Vagina (tissue), 2 donors: ENCODE measurements at regions not wholly inside any gene's neighbourhood (a gene's known extent, or its start where the extent isn't known, plus 50 kb on each side); places are given as distances from the start of the nearest gene placed in this dataset.

Experiments used
- DNase-seq, 2 donors: peaks; one replicate each; pipeline ENCODE4 v3.0.0-alpha.2; 2017; ENCODE audit errors: extremely low spot score in 2 of 2
- H3K27ac ChIP-seq: fragments of 200-600 bp; sonication (generic); one replicate; pipeline ENCODE4 v1.5.1; 2019
- H3K27me3 ChIP-seq: fragments of 200-600 bp; sonication (generic); one replicate; pipeline ENCODE4 v1.5.1; 2019
- H3K36me3 ChIP-seq, 2 donors: fragments of 200-600 bp; sonication (generic); one replicate each; pipeline ENCODE4 v1.5.1; 2017 to 2019
- H3K4me1 ChIP-seq: fragments of 200-600 bp; sonication (generic); one replicate; pipeline ENCODE4 v1.5.1; 2019
- H3K4me3 ChIP-seq, 2 donors: fragments of 200-600 bp; sonication (generic); 1 replicate in 1 of 2; 2 replicates in 1 of 2; pipeline ENCODE4 v1.5.1; 2016 to 2019
- H3K9me3 ChIP-seq: fragments of 200-600 bp; sonication (generic); one replicate; pipeline ENCODE4 v1.5.1; 2019
- CTCF ChIP-seq, 3 experiments: fragments of 450-650 bp in 2 of 3; fragments of 200-600 bp in 1 of 3; sonication (generic) in 1 of 3; IDR thresholded peaks; one replicate each; pipeline ENCODE4 v1.5.1; 2017 to 2019; ENCODE audit warnings: antibody characterized with exemption in 3 of 3, mild to moderate bottlenecking in 2 of 3, moderate library complexity in 2 of 3
- POLR2A ChIP-seq, 2 donors: fragments of 450-650 bp; IDR thresholded peaks; one replicate each; pipeline ENCODE4 v1.6.1; 2017; ENCODE audit warnings: antibody characterized with exemption in 2 of 2, mild to moderate bottlenecking in 2 of 2, moderate library complexity in 2 of 2
- POLR2AphosphoS5 ChIP-seq, 2 donors: sonication (generic); formaldehyde crosslinking; IDR thresholded peaks; one replicate each; pipeline ENCODE4 v1.9.0; 2017; ENCODE audit warnings: antibody characterized with exemption in 2 of 2, mild to moderate bottlenecking in 2 of 2, low read depth in 1 of 2; ENCODE audit not compliant: insufficient read depth in 1 of 2
- intact Hi-C: fragments of 100-400 bp; cut with DNase I; formaldehyde crosslinking; loops from one replicate; pipeline ENCODE4 v1.15.1; 2023

- H3K4me1 ChIP-seq, result no peaks in the 10 kb centered on the region
- H3K9me3 ChIP-seq, result no peaks in the 10 kb centered on the region
- no peak overlapping the region for H3K27ac ChIP-seq
- no peak overlapping the region for H3K4me3 ChIP-seq
- no peak for TF ChIP-seq POLR2AphosphoS5 (IDR thresholded peaks at IDR 0.05; ENCODE audit: insufficient read depth in 1 of 2, low read depth in 1 of 2)
- TF ChIP-seq CTCF (IDR thresholded peaks at IDR 0.05), result no peak
- TF ChIP-seq POLR2A (IDR thresholded peaks at IDR 0.05), result no peak
- no peak for DNase-seq
- no peaks in the 10 kb centered on the region for H3K27me3 ChIP-seq
- intact Hi-C loops, result no loop called here
- H3K36me3 ChIP-seq, result no peaks in the 10 kb centered on the region
Measured at GRCh38 chr12:77122236-77122635, 56.9 kb upstream of the E2F7 start.

DNA sequence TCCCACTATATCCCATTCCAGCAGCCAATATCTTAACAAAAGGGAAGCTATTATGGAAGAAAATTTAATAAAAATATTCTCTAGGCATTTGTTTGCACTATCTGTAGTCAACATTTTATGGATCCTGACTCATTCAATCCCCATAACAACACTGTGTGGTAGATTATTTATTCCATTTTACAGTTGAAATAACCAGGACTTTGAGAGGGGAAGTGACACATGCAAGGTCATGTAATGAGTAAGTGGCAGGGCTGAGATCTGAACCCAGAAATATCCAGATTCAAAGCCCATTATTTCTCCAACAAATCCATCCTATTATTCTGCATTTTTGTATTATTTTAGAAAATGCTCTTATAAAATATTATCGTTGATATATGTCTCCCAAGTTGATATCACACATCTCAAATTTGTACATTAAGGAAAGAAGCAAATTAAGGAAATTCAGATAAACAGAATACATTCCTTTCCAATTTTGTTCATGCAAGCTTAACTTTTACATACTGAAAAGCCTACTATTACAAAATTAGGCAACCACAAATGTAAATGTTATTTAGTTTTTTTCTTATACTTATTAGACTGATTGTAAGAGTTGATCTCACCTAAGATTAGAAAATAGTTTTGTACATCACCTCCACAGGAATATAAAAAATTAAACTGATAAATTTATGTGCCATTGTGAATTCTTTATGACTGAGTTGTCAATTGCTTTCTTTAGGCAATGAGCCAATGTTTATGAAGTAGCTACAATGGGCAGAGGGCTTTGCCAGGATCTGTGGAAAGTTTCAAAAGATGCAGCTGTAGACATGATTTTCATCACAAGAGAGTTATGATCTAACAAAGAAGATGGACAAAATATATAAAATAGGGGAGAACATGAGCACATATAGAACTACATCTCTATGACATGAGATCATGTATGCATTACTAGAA is 55.1 kb upstream of the E2F7 start:
- no peak for DNase-seq
- Histone ChIP-seq H3K9me3 (no peaks in the 10 kb centered on the region), H3K4me3 (no peak overlapping the region), H3K36me3 (no peaks in the 10 kb centered on the region), H3K4me1 (no peaks in the 10 kb centered on the region), H3K27ac (no peak overlapping the region), H3K27me3 (no peaks in the 10 kb centered on the region)
- TF ChIP-seq POLR2A (IDR thresholded peaks at IDR 0.05), result no peak
- no peak for TF ChIP-seq CTCF (IDR thresholded peaks at IDR 0.05)
- no peak for TF ChIP-seq POLR2AphosphoS5 (IDR thresholded peaks at IDR 0.05; ENCODE audit: insufficient read depth in 1 of 2, low read depth in 1 of 2)
- intact Hi-C loops, result no loop called here

GRCh38 chr12:77118696-77119095 is 53.3 kb upstream of the E2F7 start:
- Histone ChIP-seq H3K9me3 (no peaks in the 10 kb centered on the region), H3K27me3 (no peaks in the 10 kb centered on the region), H3K36me3 (no peaks in the 10 kb centered on the region), H3K4me3 (no peak overlapping the region), H3K4me1 (no peaks in the 10 kb centered on the region), H3K27ac (no peak overlapping the region)
- no peak for TF ChIP-seq POLR2A (IDR thresholded peaks at IDR 0.05)
- no peak for TF ChIP-seq POLR2AphosphoS5 (IDR thresholded peaks at IDR 0.05; ENCODE audit: insufficient read depth in 1 of 2, low read depth in 1 of 2)
- TF ChIP-seq CTCF (IDR thresholded peaks at IDR 0.05), result no peak
- intact Hi-C loops, result no loop called here
- no peak for DNase-seq

DNA sequence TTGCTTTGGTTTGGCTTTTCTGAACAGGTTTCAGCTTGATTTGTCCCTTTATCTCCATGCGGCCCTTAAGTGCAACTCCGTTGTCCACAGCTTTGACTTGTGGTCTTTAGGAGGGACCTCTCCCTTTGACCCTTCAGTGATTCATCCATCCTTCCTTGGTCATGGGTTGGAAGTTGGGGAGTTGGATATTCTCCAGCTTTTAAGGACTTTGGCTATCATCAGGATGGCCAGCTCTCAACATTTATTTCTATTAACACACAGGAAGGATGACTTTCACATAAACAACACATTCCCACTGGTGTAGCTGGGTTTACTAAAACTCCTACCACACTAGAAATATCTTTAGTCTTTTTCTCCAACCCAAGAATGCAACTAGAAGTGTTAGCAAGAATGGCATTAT is 50.9 kb upstream of the E2F7 start:
- H3K9me3 ChIP-seq, result no peaks in the 10 kb centered on the region
- TF ChIP-seq POLR2AphosphoS5 (IDR thresholded peaks at IDR 0.05; ENCODE audit: insufficient read depth in 1 of 2, low read depth in 1 of 2) (no peak), POLR2A (IDR thresholded peaks at IDR 0.05) (no peak), CTCF (IDR thresholded peaks at IDR 0.05) (no peak)
- no peak overlapping the region for H3K4me3 ChIP-seq
- no peaks in the 10 kb centered on the region for H3K4me1 ChIP-seq
- intact Hi-C loops, result no loop called here
- no peaks in the 10 kb centered on the region for H3K36me3 ChIP-seq
- no peak overlapping the region for H3K27ac ChIP-seq
- DNase-seq, result no peak
- H3K27me3 ChIP-seq, result no peaks in the 10 kb centered on the region

DNA sequence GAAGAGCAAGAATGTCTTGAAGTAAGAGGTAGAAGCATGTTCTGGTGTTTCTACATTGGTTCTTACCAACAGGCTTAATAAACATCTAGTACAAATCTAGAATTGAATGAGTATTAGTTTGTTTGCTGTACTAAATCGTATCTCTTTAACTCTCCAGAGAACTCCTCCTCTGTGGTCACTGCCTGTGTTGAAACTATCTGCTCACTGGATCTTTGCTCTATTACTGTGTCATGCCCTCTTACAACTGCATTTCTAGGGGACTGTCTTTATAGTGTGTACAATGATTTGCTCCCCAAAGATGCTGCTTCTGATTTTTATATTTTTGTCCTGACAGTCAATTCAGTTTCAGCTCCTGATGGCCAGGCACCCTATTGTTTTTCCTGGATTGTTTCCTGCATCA is 50.1 kb upstream of the E2F7 start:
- Histone ChIP-seq H3K27ac (no peak overlapping the region), H3K4me3 (no peak overlapping the region), H3K4me1 (no peaks in the 10 kb centered on the region), H3K9me3 (no peaks in the 10 kb centered on the region), H3K27me3 (no peaks in the 10 kb centered on the region), H3K36me3 (no peaks in the 10 kb centered on the region)
- TF ChIP-seq CTCF (IDR thresholded peaks at IDR 0.05) (no peak), POLR2AphosphoS5 (IDR thresholded peaks at IDR 0.05; ENCODE audit: insufficient read depth in 1 of 2, low read depth in 1 of 2) (no peak), POLR2A (IDR thresholded peaks at IDR 0.05) (no peak)
- no peak for DNase-seq
- intact Hi-C loops, result no loop called here
